HepG2 (cell line): ENCODE measurements at regions not wholly inside any gene's neighbourhood (a gene's known extent, or its start where the extent isn't known, plus 50 kb on each side); places are given as distances from the start of the nearest gene placed in this dataset.

Experiments
- AGO2 ChIP-seq: fragments of 200-400 bp; formaldehyde crosslinking; optimal IDR thresholded peaks from 2 replicates; pipeline ENCODE3; 2017; ENCODE audit warnings: mild to moderate bottlenecking, low read depth, low read length, moderate library complexity
- HINFP ChIP-seq: sonication (generic); formaldehyde crosslinking; IDR thresholded peaks from 2 replicates; pipeline ENCODE4 v1.4.0; 2020; ENCODE audit warnings: low read depth, mild to moderate bottlenecking, missing genetic modification reagents
- MAFK ChIP-seq, 2 experiments: IDR thresholded peaks in 1 of 2; conservative IDR thresholded peaks in 1 of 2; 2 replicates each; pipeline ENCODE4 v1.6.1; 2011; ENCODE audit warnings: improper control_type of control experiment in 2 of 2, low read length in 2 of 2
- NCOR1 ChIP-seq: fragments of 200-600 bp; sonication (generic); IDR thresholded peaks from 2 replicates; pipeline ENCODE4 v1.7.0; 2017; ENCODE audit warnings: antibody characterized with exemption, low read length, borderline replicate concordance
- PRDM10 ChIP-seq: sonication (generic); formaldehyde crosslinking; IDR thresholded peaks from 2 replicates; pipeline ENCODE4 v1.4.0; 2020; ENCODE audit warnings: low read depth, missing genetic modification reagents
- RXRB ChIP-seq: IDR thresholded peaks from 2 replicates; pipeline ENCODE4 v1.6.1; 2016; ENCODE audit warnings: borderline replicate concordance, missing genetic modification reagents, missing compliant biosample characterization
- TEF ChIP-seq: sonication (generic); formaldehyde crosslinking; IDR thresholded peaks from 2 replicates; pipeline ENCODE4 v1.5.0; 2020; ENCODE audit warnings: missing genetic modification reagents
- TSC22D2 ChIP-seq: sonication (generic); formaldehyde crosslinking; IDR thresholded peaks from 2 replicates; pipeline ENCODE4 v1.5.1; 2020; ENCODE audit warnings: missing genetic modification reagents, mild to moderate bottlenecking, borderline replicate concordance
- TF ChIP-seq, protein P1 (sequence below): sonication (generic); formaldehyde crosslinking; IDR thresholded peaks from 2 replicates; pipeline ENCODE4 v1.5.1; 2020; ENCODE audit warnings: mild to moderate bottlenecking, missing genetic modification reagents

DNA sequence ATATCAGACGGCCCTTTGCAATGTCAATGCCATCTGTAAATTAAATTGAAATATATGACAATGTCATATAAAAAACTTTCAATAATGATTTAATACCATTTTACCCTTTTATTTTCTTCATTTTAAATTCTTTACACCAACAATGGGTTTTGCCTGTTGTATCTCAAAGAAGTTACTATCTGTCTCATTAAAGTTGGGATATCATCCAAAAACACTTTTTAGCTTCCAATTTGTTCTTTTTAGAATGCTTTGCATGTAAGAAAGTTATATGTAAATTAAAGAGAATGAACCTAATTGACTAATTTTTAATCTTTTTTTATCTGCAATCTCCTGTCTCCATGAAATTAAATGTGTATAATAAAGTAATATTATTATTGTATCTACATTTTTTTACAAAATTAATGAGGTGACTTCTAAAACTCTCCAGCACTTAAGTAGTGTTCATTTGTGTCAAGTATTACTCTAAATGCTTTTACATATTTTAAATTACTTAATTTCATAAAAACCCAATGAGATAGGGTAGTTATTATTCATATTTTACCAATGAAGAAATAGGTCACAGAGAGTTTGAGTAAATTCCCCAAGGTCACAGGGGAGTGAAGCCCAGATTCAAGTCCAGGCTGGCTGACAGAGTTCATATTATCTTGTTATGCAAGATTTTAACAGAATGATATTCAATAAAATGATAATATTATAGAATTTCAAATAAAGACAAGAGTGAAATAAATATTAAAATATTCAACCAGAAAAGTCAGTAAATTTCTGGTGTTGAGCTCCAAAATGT lies 673.0 kb upstream of the FLRT2 start (continued):
- TF ChIP-seq, protein P1, sequence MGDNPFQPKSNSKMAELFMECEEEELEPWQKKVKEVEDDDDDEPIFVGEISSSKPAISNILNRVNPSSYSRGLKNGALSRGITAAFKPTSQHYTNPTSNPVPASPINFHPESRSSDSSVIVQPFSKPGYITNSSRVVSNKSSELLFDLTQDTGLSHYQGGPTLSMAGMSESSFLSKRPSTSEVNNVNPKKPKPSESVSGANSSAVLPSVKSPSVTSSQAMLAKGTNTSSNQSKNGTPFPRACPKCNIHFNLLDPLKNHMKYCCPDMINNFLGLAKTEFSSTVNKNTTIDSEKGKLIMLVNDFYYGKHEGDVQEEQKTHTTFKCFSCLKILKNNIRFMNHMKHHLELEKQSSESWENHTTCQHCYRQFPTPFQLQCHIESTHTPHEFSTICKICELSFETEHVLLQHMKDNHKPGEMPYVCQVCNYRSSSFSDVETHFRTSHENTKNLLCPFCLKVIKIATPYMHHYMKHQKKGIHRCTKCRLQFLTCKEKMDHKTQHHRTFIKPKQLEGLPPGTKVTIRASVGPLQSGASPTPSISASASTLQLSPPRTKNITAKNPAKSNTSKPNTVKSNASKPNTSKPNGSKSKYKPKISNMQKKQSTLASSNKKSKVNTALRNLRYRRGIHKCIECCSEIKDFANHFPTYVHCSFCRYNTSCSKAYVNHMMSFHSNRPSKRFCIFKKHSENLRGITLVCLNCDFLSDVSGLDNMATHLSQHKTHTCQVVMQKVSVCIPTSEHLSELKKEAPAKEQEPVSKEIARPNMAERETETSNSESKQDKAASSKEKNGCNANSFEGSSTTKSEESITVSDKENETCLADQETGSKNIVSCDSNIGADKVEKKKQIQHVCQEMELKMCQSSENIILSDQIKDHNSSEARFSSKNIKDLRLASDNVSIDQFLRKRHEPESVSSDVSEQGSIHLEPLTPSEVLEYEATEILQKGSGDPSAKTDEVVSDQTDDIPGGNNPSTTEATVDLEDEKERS, result no peak
- TF ChIP-seq NCOR1, result no peak
- TF ChIP-seq MAFK (conservative IDR thresholded peaks at IDR 0.05 in 1 of 2, IDR thresholded peaks at IDR 0.05 in 1 of 2; ENCODE audit: low read length in 2 of 2), result no peak
- TF ChIP-seq PRDM10, result no peak
- no peak for TF ChIP-seq HINFP
- no peak for TF ChIP-seq AGO2
- TF ChIP-seq RXRB, result no peak
- no peak for TF ChIP-seq TSC22D2
- TF ChIP-seq TEF (CRISPR knock-in tag), result no peak
